Activated naive CD8-positive, alpha-beta T cell treated with anti-CD3 and anti-CD28 coated beads, Interleukin-2, amount 50 U/mL, for 24 hours (primary cell): ENCODE measurements at regions not wholly inside any gene's neighbourhood (a gene's known extent, or its start where the extent isn't known, plus 50 kb on each side); places are given as distances from the start of the nearest gene placed in this dataset.

Source experiments
- ATAC-seq: fragments of 150-1000 bp; cut with Tn5 transposase; one replicate; pipeline ENCODE4 v1.10.0; 2021
- DNase-seq: peaks from one replicate; pipeline ENCODE4 v3.0.0; 2021
- H3K27ac Mint-ChIP-seq: one replicate; pipeline ENCODE4 v1.8.0; 2021; ENCODE audit warnings: mild to moderate bottlenecking, mixed read lengths
- H3K27me3 Mint-ChIP-seq: one replicate; pipeline ENCODE4 v1.8.0; 2021; ENCODE audit warnings: mixed read lengths
- H3K36me3 Mint-ChIP-seq: one replicate; pipeline ENCODE4 v1.8.0; 2021; ENCODE audit warnings: low read depth, mixed read lengths
- H3K4me1 Mint-ChIP-seq: one replicate; pipeline ENCODE4 v1.8.0; 2021; ENCODE audit warnings: mixed read lengths
- H3K4me3 Mint-ChIP-seq: one replicate; pipeline ENCODE4 v1.8.0; 2021; ENCODE audit warnings: mild to moderate bottlenecking, moderate library complexity, mixed read lengths
- H3K9me3 Mint-ChIP-seq: one replicate; pipeline ENCODE4 v1.8.0; 2021; ENCODE audit warnings: mixed read lengths

- Mint-ChIP-seq H3K27me3 (no peaks in the 10 kb centered on the region), H3K9me3 (peaks cover 38% of the 10 kb centered on the region), H3K4me1 (peaks cover 34% of the 10 kb centered on the region), H3K27ac (no peak overlapping the region), H3K4me3 (no peak overlapping the region), H3K36me3 (peaks cover 45% of the 10 kb centered on the region)
- ATAC-seq, result no peak
- no peak for DNase-seq
Observed at GRCh38 chr14:71600309-71600708, 331.9 kb upstream of the RGS6 start.

- H3K36me3 Mint-ChIP-seq, result peaks cover 41% of the 10 kb centered on the region
Observed at GRCh38 chr14:71602524-71602923, 329.7 kb upstream of the RGS6 start.

GRCh38 chr14:71604231-71604630 lies 328.0 kb upstream of the RGS6 start:
- H3K36me3 Mint-ChIP-seq, result peaks cover 31% of the 10 kb centered on the region
- no peaks in the 10 kb centered on the region for H3K27me3 Mint-ChIP-seq
- peaks cover 31% of the 10 kb centered on the region for H3K9me3 Mint-ChIP-seq
- DNase-seq (no peak), ATAC-seq (no peak)
- H3K27ac Mint-ChIP-seq, result no peak overlapping the region
- H3K4me1 Mint-ChIP-seq, result peaks cover 34% of the 10 kb centered on the region
- H3K4me3 Mint-ChIP-seq, result no peak overlapping the region

More at GRCh38 chr14:71602524-71602923, 329.7 kb upstream of the RGS6 start:
- DNase-seq (no peak), ATAC-seq (no peak)
- H3K4me1 Mint-ChIP-seq, result peaks cover 42% of the 10 kb centered on the region
- no peaks in the 10 kb centered on the region for H3K27me3 Mint-ChIP-seq
- no peak overlapping the region for H3K27ac Mint-ChIP-seq
- H3K9me3 Mint-ChIP-seq, result peaks cover 39% of the 10 kb centered on the region
- no peak overlapping the region for H3K4me3 Mint-ChIP-seq

GRCh38 chr14:71606064-71606463 lies 326.2 kb upstream of the RGS6 start:
- peaks cover 15% of the 10 kb centered on the region for H3K36me3 Mint-ChIP-seq
- peaks cover 36% of the 10 kb centered on the region for H3K4me1 Mint-ChIP-seq
- no peaks in the 10 kb centered on the region for H3K27me3 Mint-ChIP-seq
- DNase-seq (peak; percentile 15), ATAC-seq (peak; percentile 43)
- peak overlapping the region; percentile 12 for H3K4me3 Mint-ChIP-seq
- peaks cover 16% of the 10 kb centered on the region for H3K9me3 Mint-ChIP-seq
- H3K27ac Mint-ChIP-seq, result no peak overlapping the region

GRCh38 chr14:71606575-71606974 lies 325.7 kb upstream of the RGS6 start:
- H3K4me1 Mint-ChIP-seq, result peaks cover 36% of the 10 kb centered on the region

GRCh38 chr14:71607056-71607455 lies 325.2 kb upstream of the RGS6 start:
- DNase-seq (no peak), ATAC-seq (no peak)
- H3K36me3 Mint-ChIP-seq, result peaks cover 10% of the 10 kb centered on the region
- peaks cover 6% of the 10 kb centered on the region for H3K9me3 Mint-ChIP-seq
- no peak overlapping the region for H3K27ac Mint-ChIP-seq
- H3K27me3 Mint-ChIP-seq, result no peaks in the 10 kb centered on the region
- no peak overlapping the region for H3K4me3 Mint-ChIP-seq
- H3K4me1 Mint-ChIP-seq, result peaks cover 36% of the 10 kb centered on the region

More at GRCh38 chr14:71606575-71606974, 325.7 kb upstream of the RGS6 start:
- no peaks in the 10 kb centered on the region for H3K27me3 Mint-ChIP-seq
- DNase-seq (no peak), ATAC-seq (no peak)
- H3K4me3 Mint-ChIP-seq, result peak overlapping the region; percentile 12
- no peak overlapping the region for H3K27ac Mint-ChIP-seq
- peaks cover 11% of the 10 kb centered on the region for H3K9me3 Mint-ChIP-seq
- peaks cover 10% of the 10 kb centered on the region for H3K36me3 Mint-ChIP-seq

- no peaks in the 10 kb centered on the region for H3K27me3 Mint-ChIP-seq
- peaks cover 4% of the 10 kb centered on the region for H3K36me3 Mint-ChIP-seq
- H3K4me1 Mint-ChIP-seq, result peaks cover 35% of the 10 kb centered on the region
- H3K9me3 Mint-ChIP-seq, result peaks cover 3% of the 10 kb centered on the region
- no peak for ATAC-seq
- no peak overlapping the region for H3K4me3 Mint-ChIP-seq
- no peak for DNase-seq
- no peak overlapping the region for H3K27ac Mint-ChIP-seq
Observed at GRCh38 chr14:71610149-71610548, 322.1 kb upstream of the RGS6 start.

- no peak for ATAC-seq
- H3K27me3 Mint-ChIP-seq, result no peaks in the 10 kb centered on the region
- no peaks in the 10 kb centered on the region for H3K9me3 Mint-ChIP-seq
- H3K4me3 Mint-ChIP-seq, result no peak overlapping the region
- no peak for DNase-seq
- peaks cover 3% of the 10 kb centered on the region for H3K36me3 Mint-ChIP-seq
- H3K4me1 Mint-ChIP-seq, result peaks cover 32% of the 10 kb centered on the region
- no peak overlapping the region for H3K27ac Mint-ChIP-seq
Observed at GRCh38 chr14:71610797-71611196, 321.4 kb upstream of the RGS6 start.

GRCh38 chr14:71613168-71613567 lies 319.1 kb upstream of the RGS6 start:
- Mint-ChIP-seq H3K4me1 (peaks cover 9% of the 10 kb centered on the region), H3K36me3 (peaks cover 4% of the 10 kb centered on the region), H3K27ac (no peak overlapping the region)

GRCh38 chr14:71616013-71616412 lies 316.2 kb upstream of the RGS6 start:
- DNase-seq (no peak), ATAC-seq (no peak)
- H3K4me1 Mint-ChIP-seq, result peaks cover 7% of the 10 kb centered on the region
- H3K27ac Mint-ChIP-seq, result no peak overlapping the region
- H3K36me3 Mint-ChIP-seq, result peaks cover 21% of the 10 kb centered on the region
- no peaks in the 10 kb centered on the region for H3K27me3 Mint-ChIP-seq
- H3K4me3 Mint-ChIP-seq, result no peak overlapping the region
- no peaks in the 10 kb centered on the region for H3K9me3 Mint-ChIP-seq

More at GRCh38 chr14:71613168-71613567, 319.1 kb upstream of the RGS6 start:
- Mint-ChIP-seq H3K4me3 (no peak overlapping the region), H3K9me3 (no peaks in the 10 kb centered on the region), H3K27me3 (no peaks in the 10 kb centered on the region)
- DNase-seq (no peak), ATAC-seq (no peak)

- Mint-ChIP-seq H3K9me3 (no peaks in the 10 kb centered on the region), H3K4me3 (no peak overlapping the region), H3K27me3 (no peaks in the 10 kb centered on the region), H3K27ac (no peak overlapping the region), H3K4me1 (peaks cover 7% of the 10 kb centered on the region), H3K36me3 (peaks cover 21% of the 10 kb centered on the region)
- DNase-seq (no peak), ATAC-seq (no peak)
Observed at GRCh38 chr14:71618047-71618446, 314.2 kb upstream of the RGS6 start.

- H3K27me3 Mint-ChIP-seq, result no peaks in the 10 kb centered on the region
- no peaks in the 10 kb centered on the region for H3K9me3 Mint-ChIP-seq
- no peak for DNase-seq
- peaks cover 21% of the 10 kb centered on the region for H3K36me3 Mint-ChIP-seq
- H3K4me3 Mint-ChIP-seq, result no peak overlapping the region
- peaks cover 7% of the 10 kb centered on the region for H3K4me1 Mint-ChIP-seq
- ATAC-seq, result no peak
- no peak overlapping the region for H3K27ac Mint-ChIP-seq
Observed at GRCh38 chr14:71618716-71619115, 313.5 kb upstream of the RGS6 start.

GRCh38 chr14:71619472-71619871 lies 312.8 kb upstream of the RGS6 start:
- H3K4me1 Mint-ChIP-seq, result peaks cover 7% of the 10 kb centered on the region
- ATAC-seq (no peak), DNase-seq (no peak)
- peaks cover 29% of the 10 kb centered on the region for H3K36me3 Mint-ChIP-seq
- no peaks in the 10 kb centered on the region for H3K27me3 Mint-ChIP-seq
- H3K9me3 Mint-ChIP-seq, result no peaks in the 10 kb centered on the region
- no peak overlapping the region for H3K27ac Mint-ChIP-seq
- H3K4me3 Mint-ChIP-seq, result no peak overlapping the region

- no peak for DNase-seq
- no peak for ATAC-seq
- Mint-ChIP-seq H3K4me3 (no peak overlapping the region), H3K4me1 (peaks cover 3% of the 10 kb centered on the region), H3K36me3 (peaks cover 33% of the 10 kb centered on the region), H3K27me3 (no peaks in the 10 kb centered on the region), H3K9me3 (no peaks in the 10 kb centered on the region), H3K27ac (no peak overlapping the region)
Observed at GRCh38 chr14:71620401-71620800, 311.8 kb upstream of the RGS6 start.

- no peaks in the 10 kb centered on the region for H3K27me3 Mint-ChIP-seq
- no peak overlapping the region for H3K27ac Mint-ChIP-seq
- H3K9me3 Mint-ChIP-seq, result no peaks in the 10 kb centered on the region
- ATAC-seq (no peak), DNase-seq (no peak)
- peaks cover 33% of the 10 kb centered on the region for H3K36me3 Mint-ChIP-seq
- no peak overlapping the region for H3K4me3 Mint-ChIP-seq
- H3K4me1 Mint-ChIP-seq, result peaks cover 2% of the 10 kb centered on the region
Observed at GRCh38 chr14:71621276-71621675, 311.0 kb upstream of the RGS6 start.

- peaks cover 33% of the 10 kb centered on the region for H3K36me3 Mint-ChIP-seq
- H3K4me1 Mint-ChIP-seq, result peaks cover 2% of the 10 kb centered on the region
- H3K27me3 Mint-ChIP-seq, result no peaks in the 10 kb centered on the region
- H3K9me3 Mint-ChIP-seq, result no peaks in the 10 kb centered on the region
- ATAC-seq, result no peak
- no peak for DNase-seq
- H3K4me3 Mint-ChIP-seq, result no peak overlapping the region
- H3K27ac Mint-ChIP-seq, result no peak overlapping the region
Observed at GRCh38 chr14:71621980-71622605, 310.1 kb upstream of the RGS6 start.
